ENCODE measurements at regions not wholly inside any gene's neighbourhood (a gene's known extent, or its start where the extent isn't known, plus 50 kb on each side); places are given as distances from the start of the nearest gene placed in this dataset.
A peak's percentile ranks its signal among the peaks of the same experiment; 100 is the strongest.

GRCh38 chr3:106371221-106371970 lies 502.6 kb upstream of the CBLB start:
- FAIRE-seq = no peak

GRCh38 chr3:106371971-106372805 lies 503.4 kb upstream of the CBLB start:
- DNase-seq (ENCODE audit: insufficient read length, low spot score) = no peak
- no peak for FAIRE-seq

More at GRCh38 chr3:106371221-106371970, 502.6 kb upstream of the CBLB start:
- DNase-seq (ENCODE audit: insufficient read length, low spot score) = no peak

GRCh38 chr3:106372806-106373190 lies 504.0 kb upstream of the CBLB start:
- no peak for FAIRE-seq

GRCh38 chr3:106376016-106376570 lies 507.3 kb upstream of the CBLB start:
- FAIRE-seq (no peak), DNase-seq (ENCODE audit: insufficient read length, low spot score) (no peak)

More at GRCh38 chr3:106372806-106373190, 504.0 kb upstream of the CBLB start:
- no peak for DNase-seq (ENCODE audit: insufficient read length, low spot score)

GRCh38 chr3:106379251-106379750 lies 510.5 kb upstream of the CBLB start:
- FAIRE-seq = no peak

GRCh38 chr3:106380232-106380631 lies 511.4 kb upstream of the CBLB start:
- DNase-seq (ENCODE audit: insufficient read length, low spot score) (no peak), FAIRE-seq (no peak)

More at GRCh38 chr3:106379251-106379750, 510.5 kb upstream of the CBLB start:
- no peak for DNase-seq (ENCODE audit: insufficient read length, low spot score)

- FAIRE-seq (no peak), DNase-seq (ENCODE audit: insufficient read length, low spot score) (no peak)
Observed at GRCh38 chr3:106381286-106381938, 512.6 kb upstream of the CBLB start.

- DNase-seq (ENCODE audit: insufficient read length, low spot score) = no peak
- no peak for FAIRE-seq
Observed at GRCh38 chr3:106381939-106382335, 513.1 kb upstream of the CBLB start.

- FAIRE-seq (no peak), DNase-seq (ENCODE audit: insufficient read length, low spot score) (no peak)
Observed at GRCh38 chr3:106386050-106386449, 517.2 kb upstream of the CBLB start.

- no peak for DNase-seq (ENCODE audit: insufficient read length, low spot score)
Observed at GRCh38 chr3:106392915-106393314, 524.1 kb upstream of the CBLB start.

GRCh38 chr3:106397006-106397405 lies 528.2 kb upstream of the CBLB start:
- FAIRE-seq (no peak), DNase-seq (ENCODE audit: insufficient read length, low spot score) (no peak)

More at GRCh38 chr3:106392915-106393314, 524.1 kb upstream of the CBLB start:
- no peak for FAIRE-seq

- DNase-seq (ENCODE audit: insufficient read length, low spot score) = no peak
- no peak for FAIRE-seq
Observed at GRCh38 chr3:106398891-106399600, 530.2 kb upstream of the CBLB start.

- FAIRE-seq = no peak
- DNase-seq (ENCODE audit: insufficient read length, low spot score) = no peak
Observed at GRCh38 chr3:106399761-106400160, 530.9 kb upstream of the CBLB start.

GRCh38 chr3:106401666-106402490 lies 533.1 kb upstream of the CBLB start:
- FAIRE-seq = no peak
- DNase-seq (ENCODE audit: insufficient read length, low spot score) = no peak

GRCh38 chr3:106403371-106404145 lies 534.7 kb upstream of the CBLB start:
- FAIRE-seq = no peak
- DNase-seq (ENCODE audit: insufficient read length, low spot score) = no peak

- DNase-seq (ENCODE audit: insufficient read length, low spot score) (no peak), FAIRE-seq (no peak)
Observed at GRCh38 chr3:106413683-106414082, 544.9 kb upstream of the CBLB start.

GRCh38 chr3:106420628-106421027 lies 551.8 kb upstream of the CBLB start:
- no peak for FAIRE-seq
- DNase-seq (ENCODE audit: insufficient read length, low spot score) = no peak

- FAIRE-seq (peak; percentile 48), DNase-seq (ENCODE audit: insufficient read length, low spot score) (no peak)
Observed at GRCh38 chr3:106421426-106421825, 552.6 kb upstream of the CBLB start.

GRCh38 chr3:106421909-106422308 lies 553.1 kb upstream of the CBLB start:
- FAIRE-seq (no peak), DNase-seq (ENCODE audit: insufficient read length, low spot score) (no peak)
